ENCODE measurements at regions not wholly inside any gene's neighbourhood (a gene's known extent, or its start where the extent isn't known, plus 50 kb on each side); places are given as distances from the start of the nearest gene placed in this dataset.
"Not testable (repeated sequence)": the region's sequence is repeated elsewhere in the genome, so short reads cannot be mapped to it uniquely, and the experiment has no call there.

- H3K4me1 ChIP-seq (ENCODE audit: low read depth), result no peaks in the 10 kb centered on the region
- peaks cover 2% of the 10 kb centered on the region for H3K9me3 ChIP-seq
- no peaks in the 10 kb centered on the region for H3K36me3 ChIP-seq (ENCODE audit: low read depth)
- TF ChIP-seq CTCF (IDR thresholded peaks at IDR 0.05), result no peak
- no peak overlapping the region for H3K4me3 ChIP-seq
- no peak for DNase-seq
- no peak for ATAC-seq
- intact Hi-C loops (cut with DNase I, micrococcal nuclease), result no loop called here
Observed at GRCh38 chr20:54928564-54928963, 453.2 kb downstream of the DOK5 start.

GRCh38 chr20:54922636-54923035 is 447.2 kb downstream of the DOK5 start:
- DNase-seq, result no peak
- intact Hi-C loops (cut with DNase I, micrococcal nuclease), result no loop called here
- Histone ChIP-seq H3K36me3 (ENCODE audit: low read depth) (no peaks in the 10 kb centered on the region), H3K4me1 (ENCODE audit: low read depth) (no peaks in the 10 kb centered on the region), H3K9me3 (no peaks in the 10 kb centered on the region), H3K4me3 (no peak overlapping the region)
- ATAC-seq, result no peak
- TF ChIP-seq CTCF (IDR thresholded peaks at IDR 0.05), result no peak

GRCh38 chr20:54922096-54922495 is 446.7 kb downstream of the DOK5 start:
- intact Hi-C loops (cut with DNase I, micrococcal nuclease), result no loop called here
- H3K4me3 ChIP-seq, result no peak overlapping the region

GRCh38 chr20:54920491-54920890 is 445.1 kb downstream of the DOK5 start:
- Histone ChIP-seq H3K36me3 (ENCODE audit: low read depth) (no peaks in the 10 kb centered on the region), H3K9me3 (no peaks in the 10 kb centered on the region), H3K4me3 (no peak overlapping the region), H3K4me1 (ENCODE audit: low read depth) (no peaks in the 10 kb centered on the region)
- intact Hi-C loops (cut with DNase I, micrococcal nuclease), result no loop called here
- no peak for TF ChIP-seq CTCF (IDR thresholded peaks at IDR 0.05)
- DNase-seq, result no peak
- ATAC-seq, result no peak

More at GRCh38 chr20:54922096-54922495, 446.7 kb downstream of the DOK5 start:
- no peak for TF ChIP-seq CTCF (IDR thresholded peaks at IDR 0.05)
- no peaks in the 10 kb centered on the region for H3K36me3 ChIP-seq (ENCODE audit: low read depth)
- H3K4me1 ChIP-seq (ENCODE audit: low read depth), result no peaks in the 10 kb centered on the region
- no peak for ATAC-seq
- no peaks in the 10 kb centered on the region for H3K9me3 ChIP-seq
- DNase-seq, result no peak

GRCh38 chr20:54918993-54919392 is 443.6 kb downstream of the DOK5 start:
- DNase-seq; ATAC-seq; H3K36me3 ChIP-seq (ENCODE audit: low read depth); H3K4me1 ChIP-seq (ENCODE audit: low read depth); intact Hi-C loops (cut with DNase I, micrococcal nuclease); H3K9me3 ChIP-seq; H3K4me3 ChIP-seq: not testable (repeated sequence)

GRCh38 chr20:54914995-54915394 is 439.6 kb downstream of the DOK5 start:
- ATAC-seq, result no peak
- no peak overlapping the region for H3K4me3 ChIP-seq
- no peak for TF ChIP-seq CTCF (IDR thresholded peaks at IDR 0.05)
- no peaks in the 10 kb centered on the region for H3K4me1 ChIP-seq (ENCODE audit: low read depth)
- H3K9me3 ChIP-seq, result no peaks in the 10 kb centered on the region
- DNase-seq, result no peak
- H3K36me3 ChIP-seq (ENCODE audit: low read depth), result no peaks in the 10 kb centered on the region
- intact Hi-C loops (cut with DNase I, micrococcal nuclease), result no loop called here

Data from mucosa of descending colon (tissue), 3 donors.